GM19023 (cell line): ENCODE measurements at regions not wholly inside any gene's neighbourhood (a gene's known extent, or its start where the extent isn't known, plus 50 kb on each side); places are given as distances from the start of the nearest gene placed in this dataset.
"Not testable (repeated sequence)": the region's sequence is repeated elsewhere in the genome, so short reads cannot be mapped to it uniquely, and the experiment has no call there.

Experiments used
- ATAC-seq: cut with Tn5 transposase; IDR thresholded peaks from one replicate; pipeline ENCODE4 v1.9.1; 2021; ENCODE audit warnings: mild to moderate bottlenecking, moderate library complexity; ENCODE audit not compliant: unreplicated experiment

- ATAC-seq = no peak
Observed at GRCh38 chr12:72146495-72146894, 125.7 kb upstream of the TRHDE start.

DNA sequence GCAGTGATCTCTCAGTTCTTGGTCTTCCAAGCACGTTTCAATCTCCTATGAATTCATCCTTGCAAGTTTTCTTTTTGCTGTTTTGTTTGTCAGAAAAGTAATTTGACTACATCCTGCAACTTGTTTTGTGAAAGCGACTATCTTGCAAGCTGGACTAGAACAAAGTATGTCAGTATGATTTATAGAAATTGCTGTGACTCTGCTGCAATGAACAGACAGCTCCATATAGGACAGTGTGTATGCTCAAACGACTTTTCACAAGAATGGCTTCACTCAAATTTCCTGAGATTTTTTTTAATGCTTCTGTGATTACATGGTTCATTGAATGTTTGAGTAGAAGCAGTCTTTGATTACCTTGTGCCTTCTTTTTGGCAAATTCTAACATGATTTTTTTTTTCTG lies 123.5 kb upstream of the TRHDE start:
- ATAC-seq = no peak

GRCh38 chr12:72162875-72163274 lies 109.3 kb upstream of the TRHDE start:
- ATAC-seq = no peak

- no peak for ATAC-seq
Observed at GRCh38 chr12:72168851-72169250, 103.3 kb upstream of the TRHDE start.

- no peak for ATAC-seq
Observed at GRCh38 chr12:72173974-72174373, 98.2 kb upstream of the TRHDE start.

- no peak for ATAC-seq
Observed at GRCh38 chr12:72178244-72178643, 93.9 kb upstream of the TRHDE start.

DNA sequence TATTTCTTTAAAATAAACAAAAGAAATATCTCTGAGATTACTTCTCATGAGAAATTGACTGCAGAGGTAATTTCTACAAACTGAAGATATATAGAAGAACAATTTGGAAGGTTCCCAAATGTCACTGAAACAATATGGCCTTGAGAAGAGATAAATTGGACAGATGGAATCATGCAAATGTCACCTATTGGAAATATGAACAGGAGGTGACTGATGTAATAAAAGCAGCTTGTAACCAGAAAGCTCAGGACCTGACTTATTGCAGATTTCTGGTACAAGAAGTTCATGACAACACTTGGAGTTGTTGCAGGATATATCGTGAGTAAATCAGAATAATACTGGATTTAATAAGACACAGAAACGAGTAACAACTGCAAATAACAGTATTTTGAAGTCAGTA lies 93.3 kb upstream of the TRHDE start:
- no peak for ATAC-seq

- ATAC-seq = no peak
Observed at GRCh38 chr12:72179841-72180240, 92.3 kb upstream of the TRHDE start.

GRCh38 chr12:72184971-72185533 lies 87.1 kb upstream of the TRHDE start:
- not testable (repeated sequence) for ATAC-seq

GRCh38 chr12:72189266-72189665 lies 82.9 kb upstream of the TRHDE start:
- ATAC-seq = no peak

DNA sequence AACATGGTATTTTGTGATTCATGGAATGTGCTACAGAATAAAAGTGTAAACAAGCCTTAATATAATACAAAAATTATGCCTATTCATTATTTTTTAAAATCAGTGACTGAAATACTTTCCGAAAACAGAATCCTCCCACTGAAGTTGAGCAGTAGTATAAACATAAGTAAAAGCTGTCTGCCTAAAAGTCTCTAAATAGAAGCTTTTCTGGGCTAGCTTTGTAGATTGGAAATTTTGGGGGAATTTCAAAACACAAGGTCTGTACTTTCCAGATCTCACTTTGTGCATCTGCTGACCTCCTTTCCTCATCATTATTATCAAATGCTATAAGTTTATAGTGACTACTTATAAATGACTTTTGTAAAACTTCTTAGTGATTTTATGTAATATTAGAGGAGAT lies 80.4 kb upstream of the TRHDE start:
- no peak for ATAC-seq

DNA sequence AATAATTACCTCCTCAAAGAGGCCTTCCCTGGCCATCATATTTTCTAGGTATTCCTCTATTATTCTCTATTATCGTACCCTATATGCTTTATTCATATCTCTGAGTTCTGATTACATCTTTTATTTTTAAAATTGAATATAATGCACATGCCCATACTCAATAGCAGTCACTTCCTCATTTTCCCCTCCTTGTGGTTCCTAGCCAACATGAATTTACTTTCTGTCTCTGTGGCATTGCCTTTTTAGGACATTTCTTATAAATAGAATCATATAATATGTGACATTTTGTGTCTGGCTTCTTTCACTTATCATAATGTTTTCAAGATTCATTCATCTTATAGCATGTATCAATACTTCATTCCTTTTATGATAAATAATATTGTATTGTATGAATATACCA lies 74.4 kb upstream of the TRHDE start:
- ATAC-seq = no peak

DNA sequence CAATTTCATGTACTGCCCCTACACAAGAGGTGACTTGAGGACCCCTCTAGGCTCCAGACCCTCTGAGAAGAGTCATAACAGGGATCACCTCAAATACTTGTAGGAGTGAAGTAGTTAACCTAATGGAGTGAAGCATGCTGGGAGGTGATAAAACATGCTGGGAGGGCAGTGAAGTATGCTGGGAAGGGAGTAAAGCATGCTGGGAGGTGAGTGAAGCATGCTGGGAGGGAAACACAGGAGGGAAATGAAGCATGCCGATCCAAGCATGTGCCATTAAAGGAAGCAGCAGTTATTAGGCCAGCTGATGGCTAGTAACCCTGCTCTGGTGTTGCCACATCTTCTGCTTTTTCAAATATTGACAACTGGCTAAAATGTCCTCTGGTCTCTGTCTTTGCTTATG lies 70.7 kb upstream of the TRHDE start:
- ATAC-seq = no peak

GRCh38 chr12:72203764-72204335 lies 68.3 kb upstream of the TRHDE start:
- ATAC-seq = no peak

- ATAC-seq = no peak
Observed at GRCh38 chr12:72207079-72207478, 65.1 kb upstream of the TRHDE start.

DNA sequence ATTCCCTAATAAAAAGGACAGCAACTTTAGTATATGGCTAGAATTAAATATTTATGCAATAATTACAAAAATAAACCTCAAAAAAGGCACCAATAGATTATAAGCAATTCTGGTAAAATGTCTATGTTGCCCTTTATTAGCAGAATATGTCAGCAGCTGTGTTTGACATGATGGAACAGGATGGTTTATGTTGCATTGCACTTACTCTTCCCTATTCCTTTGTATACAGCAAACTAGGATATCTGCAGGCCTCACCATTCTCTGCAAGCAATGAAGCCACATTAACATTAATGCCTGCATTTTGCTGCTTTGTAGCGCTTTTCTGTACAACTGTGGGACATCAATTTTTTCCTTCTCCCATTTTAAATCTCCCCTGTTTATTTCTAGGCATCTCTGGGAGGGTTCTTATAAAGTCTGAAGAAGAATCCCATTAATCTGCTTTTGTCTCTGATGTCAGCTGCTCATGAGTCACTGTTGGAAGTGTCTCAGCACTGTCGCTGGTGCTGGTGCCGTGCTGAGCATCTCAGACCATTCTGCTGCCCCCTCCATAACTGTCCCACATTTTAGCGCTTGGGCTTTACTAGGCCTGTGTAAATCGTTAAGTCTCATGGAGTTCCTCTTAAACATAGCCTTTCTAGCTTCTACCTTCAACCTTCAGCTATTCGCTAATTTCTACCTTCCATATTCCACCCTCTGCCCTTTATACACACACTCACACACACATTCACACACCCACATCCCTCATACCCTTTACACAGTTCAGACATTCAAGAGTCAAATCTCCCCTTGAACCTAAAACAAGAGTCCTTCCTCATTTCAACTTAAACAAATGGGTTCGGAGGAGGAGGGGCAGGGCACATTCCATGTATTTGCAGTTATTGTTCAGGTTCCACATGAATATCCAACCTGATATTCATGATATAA lies 64.4 kb upstream of the TRHDE start:
- no peak for ATAC-seq

GRCh38 chr12:72209086-72209485 lies 63.1 kb upstream of the TRHDE start:
- no peak for ATAC-seq

DNA sequence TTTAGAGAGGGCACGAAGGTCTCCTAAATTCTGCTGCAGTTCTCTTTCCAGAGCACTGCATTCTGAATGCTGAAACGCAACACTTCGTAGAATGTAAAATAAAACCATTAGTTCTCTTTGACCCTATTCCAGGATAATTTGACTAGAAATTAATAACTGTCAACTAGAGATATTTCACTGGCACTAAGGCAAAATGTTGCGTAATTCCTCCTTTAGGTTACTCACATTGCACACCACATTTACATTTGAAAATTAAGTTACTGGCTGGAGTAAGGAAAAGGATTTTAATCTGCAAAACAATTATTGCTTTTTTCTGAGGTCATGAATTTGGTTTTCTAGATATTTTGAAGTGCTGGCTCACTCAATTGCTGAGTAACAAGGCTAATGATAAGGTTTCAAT lies 58.0 kb upstream of the TRHDE start:
- ATAC-seq = no peak

DNA sequence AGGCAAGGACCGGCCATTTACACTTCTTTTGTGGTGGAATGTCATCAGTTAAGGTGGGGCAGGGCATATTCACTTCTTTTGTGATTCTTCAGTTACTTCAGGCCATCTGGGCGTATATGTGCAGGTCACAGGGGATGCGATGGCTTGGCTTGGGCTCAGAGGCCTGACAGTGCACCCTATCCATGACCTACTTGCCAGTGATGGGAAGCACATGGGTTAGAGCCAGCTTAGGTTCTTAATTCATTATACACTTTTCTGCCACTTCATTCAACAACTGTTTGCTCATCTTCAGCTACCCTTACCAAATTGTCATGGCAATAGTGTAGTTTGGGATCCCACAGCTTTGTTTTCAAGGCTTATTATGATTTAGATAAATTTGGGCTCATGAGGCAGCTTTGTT lies 56.9 kb upstream of the TRHDE start:
- not testable (repeated sequence) for ATAC-seq

DNA sequence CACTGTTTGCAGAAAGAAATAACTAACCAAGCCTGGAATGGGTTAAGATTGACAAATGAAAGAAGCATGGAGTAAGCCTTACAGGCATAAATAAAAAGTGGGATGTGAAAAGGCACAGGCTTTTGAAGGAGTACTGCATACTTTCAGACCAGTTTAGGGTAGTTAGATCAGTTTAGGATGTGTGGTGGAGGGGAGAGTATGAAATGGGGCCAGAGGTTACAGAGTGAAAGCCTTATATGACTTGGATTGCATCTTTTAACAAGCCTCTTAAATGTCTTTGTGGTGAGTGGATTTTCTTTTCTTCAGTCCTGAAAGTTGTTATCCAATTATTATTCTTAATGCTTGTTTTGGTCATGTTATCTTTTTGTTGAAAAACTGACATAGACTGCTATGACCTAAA lies 52.2 kb upstream of the TRHDE start:
- ATAC-seq = no peak
